Activated T-helper 2 cell treated with anti-CD3 and anti-CD28 coated beads, Interferon-gamma antibody, Interleukin-2, Interleukin-4, amounts not matched to agents 10 μg/mL and 5 μg/mL and 100 μg/mL, durations not matched to agents 14 hours and 24 hours and 36 hours (primary cell): ENCODE measurements at regions not wholly inside any gene's neighbourhood (a gene's known extent, or its start where the extent isn't known, plus 50 kb on each side); places are given as distances from the start of the nearest gene placed in this dataset.
A peak's percentile ranks its signal among the peaks of the same experiment; 100 is the strongest.

Source experiments
- DNase-seq: peaks from one replicate; pipeline ENCODE4 v3.0.0; 2021; ENCODE audit warnings: low spot score
- H3K27ac Mint-ChIP-seq: one replicate; pipeline ENCODE4 v1.8.0; 2021; ENCODE audit warnings: mixed read lengths
- H3K27me3 Mint-ChIP-seq: one replicate; pipeline ENCODE4 v1.8.0; 2021; ENCODE audit warnings: low read depth, mixed read lengths
- H3K36me3 Mint-ChIP-seq: one replicate; pipeline ENCODE4 v1.8.0; 2021; ENCODE audit warnings: low read depth, mixed read lengths
- H3K4me1 Mint-ChIP-seq: one replicate; pipeline ENCODE4 v1.8.0; 2021; ENCODE audit warnings: low read depth, mixed read lengths
- H3K4me3 Mint-ChIP-seq: one replicate; pipeline ENCODE4 v1.8.0; 2021; ENCODE audit warnings: low read depth, mild to moderate bottlenecking, moderate library complexity, mixed read lengths
- H3K9me3 Mint-ChIP-seq: one replicate; pipeline ENCODE4 v1.8.0; 2021; ENCODE audit warnings: mixed read lengths
- intact Hi-C: fragments of 100-400 bp; cut with micrococcal nuclease; formaldehyde crosslinking; loops from one replicate; pipeline ENCODE4 v1.15.1; 2023

DNA sequence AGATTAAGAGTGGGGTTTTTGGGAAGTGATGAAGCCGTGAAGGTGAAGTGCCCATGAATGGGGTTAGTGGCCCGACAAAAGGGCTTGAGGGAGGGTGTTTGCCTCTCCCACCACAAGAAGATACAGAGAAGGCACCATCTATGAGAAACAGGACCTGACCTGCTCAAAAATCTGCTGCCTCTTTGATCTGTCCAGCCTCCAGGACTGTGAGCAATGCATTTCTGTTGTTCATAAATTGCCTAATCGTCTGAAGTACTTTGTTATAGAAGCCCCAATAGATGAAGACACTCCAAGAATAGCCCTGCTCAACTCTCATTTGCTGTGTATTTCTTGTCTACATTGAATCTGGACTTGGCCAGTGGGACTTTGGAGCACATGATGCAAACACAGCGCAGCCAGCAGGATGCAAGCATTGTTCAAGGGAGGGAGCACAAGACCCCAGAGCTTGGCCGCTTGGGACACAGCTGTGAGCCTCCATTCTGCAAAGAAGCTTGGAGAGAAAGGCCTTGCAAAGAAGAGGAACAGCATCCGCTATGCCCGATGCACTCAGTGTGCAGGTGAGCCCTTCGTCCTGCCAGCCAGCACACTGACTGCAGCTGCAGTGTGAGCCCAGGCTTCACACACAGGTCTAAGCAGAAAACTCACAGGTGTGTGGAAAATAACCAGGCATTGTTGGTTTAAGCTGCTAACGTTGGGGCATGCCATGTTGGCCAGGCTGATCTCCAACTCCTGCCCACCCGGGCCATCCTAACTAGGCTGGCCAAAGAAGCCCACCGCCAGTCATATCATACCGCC, 73.2 kb upstream of the KLF6 start:
- DNase-seq, result no peak
- no peak overlapping the region for H3K4me3 Mint-ChIP-seq
- no peak overlapping the region for H3K27ac Mint-ChIP-seq
- no peaks in the 10 kb centered on the region for H3K9me3 Mint-ChIP-seq
- intact Hi-C loops, result no loop called here
- peaks cover 9% of the 10 kb centered on the region for H3K4me1 Mint-ChIP-seq
- no peaks in the 10 kb centered on the region for H3K36me3 Mint-ChIP-seq
- H3K27me3 Mint-ChIP-seq, result no peaks in the 10 kb centered on the region

DNA sequence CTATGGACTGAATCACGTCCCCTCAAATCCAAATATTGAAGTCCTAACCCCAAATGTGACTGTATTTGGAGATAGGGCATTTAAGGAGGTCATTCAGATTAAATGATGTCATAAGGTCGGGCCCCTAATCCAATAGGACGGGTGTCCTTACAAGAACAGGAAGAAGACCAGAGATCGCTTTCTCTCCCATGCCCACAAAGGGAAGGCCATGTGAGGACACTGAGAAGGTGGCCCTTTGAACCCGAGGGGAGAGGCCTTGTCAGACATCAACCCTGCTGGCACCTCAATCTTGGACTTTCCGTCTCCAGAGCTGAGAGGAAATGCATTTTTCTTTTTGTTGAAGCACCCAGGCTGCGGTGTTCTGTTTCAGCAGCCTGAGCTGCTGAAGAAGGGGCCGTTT, 72.3 kb upstream of the KLF6 start:
- Mint-ChIP-seq H3K27me3 (no peaks in the 10 kb centered on the region), H3K27ac (no peak overlapping the region)

DNA sequence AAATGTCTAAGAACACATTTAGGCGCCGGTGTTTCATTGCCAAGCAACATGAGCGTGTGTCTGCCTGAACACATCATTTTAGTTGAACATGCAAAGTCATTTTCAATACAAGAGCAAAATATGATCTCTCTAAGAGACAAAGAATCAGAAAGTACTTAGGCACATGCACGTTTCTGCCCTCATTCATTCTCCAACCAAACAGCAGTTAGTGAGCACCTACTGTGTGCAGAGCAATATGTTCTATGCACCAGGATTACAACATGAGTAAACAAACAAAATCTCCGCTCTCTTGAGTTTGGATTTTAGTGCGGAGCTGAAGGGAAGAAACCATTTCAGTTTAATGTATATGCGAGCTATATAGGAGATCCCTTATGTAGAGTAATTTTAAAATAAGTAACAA, 71.6 kb upstream of the KLF6 start:
- Mint-ChIP-seq H3K27ac (no peak overlapping the region), H3K4me1 (peaks cover 23% of the 10 kb centered on the region), H3K4me3 (no peak overlapping the region), H3K27me3 (no peaks in the 10 kb centered on the region), H3K9me3 (no peaks in the 10 kb centered on the region), H3K36me3 (no peaks in the 10 kb centered on the region)
- intact Hi-C loops, result no loop called here
- no peak for DNase-seq

More for the DNA sequence above, 72.3 kb upstream of the KLF6 start:
- no peak overlapping the region for H3K4me3 Mint-ChIP-seq
- intact Hi-C loops, result no loop called here
- no peaks in the 10 kb centered on the region for H3K9me3 Mint-ChIP-seq
- DNase-seq, result no peak
- H3K4me1 Mint-ChIP-seq, result peaks cover 16% of the 10 kb centered on the region
- H3K36me3 Mint-ChIP-seq, result no peaks in the 10 kb centered on the region

DNA sequence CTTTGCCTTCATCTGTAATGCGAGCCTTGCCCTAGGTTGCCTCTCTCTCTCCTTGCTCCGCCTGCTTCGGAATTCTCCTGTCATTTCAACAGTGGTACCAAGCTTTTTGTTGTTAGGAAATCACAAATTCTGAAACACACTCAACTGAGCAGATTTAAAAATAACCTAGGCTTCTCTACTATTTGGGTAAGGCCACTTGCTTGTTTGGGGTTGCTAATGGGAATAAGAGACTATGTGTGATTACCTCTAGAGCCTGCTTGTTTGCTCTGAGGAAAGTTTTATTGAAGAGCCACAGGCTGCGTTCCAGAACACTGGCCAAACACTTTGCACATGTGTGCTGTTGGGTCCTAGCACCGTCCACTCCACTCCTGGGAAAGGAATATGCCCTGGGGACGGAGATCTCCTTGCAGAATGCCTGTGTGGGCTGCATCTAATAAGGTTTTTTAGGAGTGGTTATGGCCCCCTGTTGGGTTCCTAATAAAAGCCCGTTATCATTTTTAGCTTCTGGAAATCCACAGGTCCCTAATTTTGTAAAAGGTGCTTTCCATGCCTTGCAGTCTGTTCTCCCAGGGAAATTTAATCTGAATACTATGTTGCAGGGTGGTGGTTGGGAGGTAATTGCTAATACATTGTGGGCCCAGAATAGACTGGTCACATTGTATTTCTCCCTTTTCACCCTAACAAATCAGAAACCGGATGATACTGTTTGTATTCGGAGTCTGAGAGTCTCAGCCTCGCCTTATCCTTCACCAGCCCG, 68.7 kb upstream of the KLF6 start:
- peaks cover 38% of the 10 kb centered on the region for H3K4me1 Mint-ChIP-seq
- no peak for DNase-seq
- no peaks in the 10 kb centered on the region for H3K27me3 Mint-ChIP-seq
- intact Hi-C loops, result loop anchor here (2.0 to 5.0 kb wide), 2 partner anchors 17 to 96 kb away; no protein-coding TSS in a partner anchor
- H3K9me3 Mint-ChIP-seq, result no peaks in the 10 kb centered on the region
- peak overlapping the region; percentile 68 for H3K27ac Mint-ChIP-seq
- H3K4me3 Mint-ChIP-seq, result no peak overlapping the region
- H3K36me3 Mint-ChIP-seq, result no peaks in the 10 kb centered on the region

DNA sequence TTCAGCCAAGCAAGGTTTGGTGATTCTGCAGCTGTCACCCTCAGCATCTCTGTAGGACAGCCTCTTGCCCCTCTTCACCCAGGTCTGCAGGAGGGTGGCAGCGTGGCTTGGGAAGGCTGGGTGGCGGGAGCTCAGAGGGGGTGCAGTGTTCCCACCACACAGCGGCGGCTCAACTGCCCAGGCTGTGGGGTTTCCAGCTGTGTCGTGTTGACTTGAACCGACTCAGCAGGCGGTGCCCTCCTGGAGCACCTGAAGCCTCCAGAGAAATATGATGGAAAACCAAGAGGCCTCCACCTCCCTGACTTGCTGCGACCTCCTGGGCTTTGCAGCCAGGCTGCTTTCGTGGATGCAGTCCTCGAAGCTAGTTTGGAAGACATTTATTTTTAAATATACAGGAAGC, 68.0 kb upstream of the KLF6 start:
- H3K4me3 Mint-ChIP-seq, result no peak overlapping the region
- intact Hi-C loops, result loop anchor here (2.0 to 5.0 kb wide), 2 partner anchors 16 to 96 kb away; no protein-coding TSS in a partner anchor
- peaks cover 41% of the 10 kb centered on the region for H3K4me1 Mint-ChIP-seq
- H3K27me3 Mint-ChIP-seq, result no peaks in the 10 kb centered on the region
- no peaks in the 10 kb centered on the region for H3K9me3 Mint-ChIP-seq
- no peaks in the 10 kb centered on the region for H3K36me3 Mint-ChIP-seq
- no peak for DNase-seq
- peak overlapping the region; percentile 37 for H3K27ac Mint-ChIP-seq

DNA sequence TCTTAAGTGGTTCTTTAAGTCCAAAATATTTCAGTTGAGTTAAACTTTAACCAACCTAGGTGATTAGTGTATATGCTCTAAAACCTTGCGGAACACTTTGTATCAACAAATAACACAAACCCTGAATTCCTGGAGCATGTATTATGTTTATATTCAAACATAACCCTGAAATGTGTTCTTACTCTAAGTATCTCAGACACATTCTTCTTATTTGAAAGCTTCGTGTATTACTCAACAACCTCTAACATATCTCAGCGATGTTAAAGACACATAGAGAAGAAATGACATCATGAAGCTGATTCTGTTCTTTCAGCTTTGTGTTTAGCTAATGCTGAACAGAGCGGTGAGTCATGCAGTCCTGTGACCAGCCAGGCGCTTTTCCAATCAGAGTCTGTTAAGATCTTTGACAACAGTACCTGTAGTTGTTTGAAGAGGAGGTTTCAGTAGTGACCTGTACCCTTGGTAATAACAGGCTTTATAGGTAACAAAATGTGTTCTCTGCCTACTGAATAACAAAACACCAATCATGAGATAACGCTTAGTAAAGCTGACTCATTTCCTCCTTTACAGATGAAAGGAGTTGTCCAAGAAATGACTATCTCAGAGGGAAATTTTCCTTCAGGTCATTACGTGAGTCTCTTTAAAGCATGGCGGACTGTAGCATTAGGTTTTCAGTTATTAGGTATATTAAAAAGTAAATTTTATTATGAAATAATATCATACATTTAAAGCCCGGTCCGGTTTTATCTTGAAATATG, 67.3 kb upstream of the KLF6 start:
- Mint-ChIP-seq H3K9me3 (no peaks in the 10 kb centered on the region), H3K4me1 (peaks cover 42% of the 10 kb centered on the region), H3K4me3 (peak overlapping the region; percentile 9), H3K36me3 (no peaks in the 10 kb centered on the region), H3K27me3 (no peaks in the 10 kb centered on the region), H3K27ac (peak overlapping the region; percentile 79)
- intact Hi-C loops, result loop anchor here (1.0 to 5.0 kb wide), 6 partner anchors 14 to 95 kb away; no protein-coding TSS in a partner anchor
- peak; percentile 59 for DNase-seq

DNA sequence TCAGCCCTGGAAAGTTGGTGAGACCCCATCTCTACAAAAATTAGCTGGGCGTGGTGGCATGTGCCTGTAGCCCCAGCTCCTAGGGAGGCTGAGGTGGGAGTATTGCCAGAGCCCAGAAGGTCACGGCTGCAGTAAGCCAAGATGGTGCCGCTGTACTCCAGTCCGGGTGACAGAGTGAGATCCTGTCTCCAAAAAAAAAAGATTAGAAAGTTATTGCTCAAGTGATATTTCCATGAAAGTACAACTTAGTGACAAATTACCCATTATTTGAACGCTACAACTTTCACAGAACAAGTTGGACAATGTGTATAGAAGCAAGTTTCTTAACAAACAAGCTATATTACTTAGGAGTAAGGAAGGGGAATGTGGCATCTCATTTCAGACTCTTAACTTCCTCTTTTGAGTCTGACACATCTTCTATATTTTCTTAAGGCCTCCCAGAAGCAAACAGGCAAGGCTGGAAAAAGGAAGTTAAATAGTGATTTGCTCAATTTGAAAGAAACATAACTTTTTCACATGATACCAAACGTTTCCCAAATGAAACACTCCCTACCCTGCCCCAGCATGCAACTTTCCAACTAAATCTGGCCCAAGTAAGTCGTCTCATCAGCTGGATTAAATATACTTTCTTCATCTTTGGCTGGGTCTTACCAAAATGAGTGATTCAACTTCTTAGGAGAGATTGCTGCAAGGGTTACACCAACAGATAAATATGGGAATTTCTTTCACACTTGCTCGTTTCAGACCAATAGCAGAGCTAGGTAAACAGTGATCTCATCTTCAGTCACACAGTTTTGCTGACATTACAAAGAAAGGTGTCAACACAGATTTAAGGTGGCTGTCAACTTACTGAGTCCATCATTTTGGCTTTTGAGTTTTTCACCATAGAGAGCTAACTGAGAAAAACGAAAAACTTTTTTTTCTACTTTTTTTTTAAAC, 66.3 kb upstream of the KLF6 start:
- H3K27me3 Mint-ChIP-seq, result no peaks in the 10 kb centered on the region
- intact Hi-C loops, result loop anchor here (5.0 kb wide), 1 partner anchor 94 kb away; no protein-coding TSS in a partner anchor
- H3K27ac Mint-ChIP-seq, result peak overlapping the region; percentile 79
- peak overlapping the region; percentile 24 for H3K4me3 Mint-ChIP-seq
- no peaks in the 10 kb centered on the region for H3K9me3 Mint-ChIP-seq
- H3K4me1 Mint-ChIP-seq, result peaks cover 38% of the 10 kb centered on the region
- no peaks in the 10 kb centered on the region for H3K36me3 Mint-ChIP-seq
- DNase-seq, result no peak

DNA sequence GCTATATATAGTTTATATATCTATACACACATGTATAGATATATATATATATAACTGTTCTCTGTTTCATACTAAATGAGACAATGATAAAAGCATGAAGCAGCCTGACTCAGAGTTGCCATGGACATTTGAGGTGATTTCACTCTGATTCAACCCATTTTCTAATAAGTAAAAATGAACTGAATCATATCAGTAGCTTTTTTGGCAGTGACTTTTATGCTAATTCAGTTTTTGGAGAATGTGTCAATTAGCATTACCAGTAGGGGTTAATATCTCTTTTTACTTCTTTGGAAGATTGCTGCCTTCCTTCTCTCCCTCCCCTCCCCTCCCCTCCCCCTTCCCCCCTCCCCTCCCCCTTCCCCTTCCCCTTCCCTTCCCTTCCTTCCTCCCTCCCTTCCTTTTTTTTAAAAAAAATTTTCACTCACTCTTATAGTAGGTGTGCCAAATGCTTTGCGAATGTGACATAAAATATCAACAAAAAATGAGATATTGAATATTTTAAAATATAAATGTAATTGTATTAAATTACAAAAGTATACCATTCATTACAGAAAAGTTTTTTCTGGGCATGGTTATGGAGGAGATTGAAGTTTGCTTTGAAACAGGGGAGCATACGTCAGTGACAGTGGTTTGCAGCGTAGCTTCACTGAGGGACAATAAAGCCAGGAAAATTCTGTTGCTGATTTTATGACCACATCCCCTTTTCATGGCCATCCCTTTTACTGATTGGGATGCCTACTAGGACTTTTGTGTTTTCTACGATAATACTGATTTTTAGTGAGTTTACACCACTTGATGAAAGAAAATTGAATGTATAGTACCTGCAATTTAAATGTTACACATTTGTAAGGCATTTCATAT, 64.0 kb upstream of the KLF6 start:
- intact Hi-C loops, result loop anchor here (1.0 kb wide), 1 partner anchor 39 kb away; no protein-coding TSS in a partner anchor
- Mint-ChIP-seq H3K27ac (no peak overlapping the region), H3K4me3 (no peak overlapping the region), H3K27me3 (no peaks in the 10 kb centered on the region), H3K4me1 (peaks cover 36% of the 10 kb centered on the region), H3K9me3 (no peaks in the 10 kb centered on the region), H3K36me3 (no peaks in the 10 kb centered on the region)
- DNase-seq, result no peak

DNA sequence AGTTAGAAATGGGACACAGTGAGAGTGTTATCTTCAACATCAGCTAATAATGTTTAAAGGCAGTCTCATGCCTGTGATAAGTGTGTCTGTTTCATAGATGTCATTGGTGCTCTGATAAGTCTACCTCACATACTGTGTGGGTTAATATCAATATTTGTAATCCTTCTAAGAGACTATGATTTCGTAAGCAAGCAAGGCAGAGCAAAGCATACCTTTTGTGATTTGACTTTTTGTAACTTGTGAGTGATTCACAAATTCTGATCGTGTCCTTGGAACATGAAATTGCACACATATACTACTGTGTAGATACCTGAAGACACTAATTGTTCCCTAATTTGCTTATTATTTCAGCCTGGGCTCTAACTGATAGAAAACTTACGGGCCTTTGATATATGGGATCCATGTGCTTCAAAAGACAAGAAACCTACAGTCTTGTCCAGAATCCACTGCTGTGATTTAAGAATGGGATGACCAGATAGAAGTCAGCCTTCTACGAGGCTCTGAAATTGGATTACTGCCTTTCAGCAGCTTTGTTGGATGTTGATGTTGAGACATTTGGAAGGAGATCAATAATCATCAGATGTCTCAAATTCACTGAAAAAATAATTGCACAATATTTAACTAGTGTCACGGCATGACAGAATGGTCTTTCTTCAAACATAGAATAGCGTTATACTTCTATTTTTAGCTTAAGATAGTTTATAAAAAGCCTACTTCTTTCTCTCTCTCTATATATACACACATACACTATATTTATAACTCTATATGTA, 63.2 kb upstream of the KLF6 start:
- Mint-ChIP-seq H3K27ac (no peak overlapping the region), H3K9me3 (no peaks in the 10 kb centered on the region), H3K4me1 (peaks cover 33% of the 10 kb centered on the region), H3K4me3 (no peak overlapping the region), H3K36me3 (no peaks in the 10 kb centered on the region), H3K27me3 (no peaks in the 10 kb centered on the region)
- DNase-seq, result no peak
- intact Hi-C loops, result loop anchor here (1.0 kb wide), 1 partner anchor 38 kb away; no protein-coding TSS in a partner anchor

DNA sequence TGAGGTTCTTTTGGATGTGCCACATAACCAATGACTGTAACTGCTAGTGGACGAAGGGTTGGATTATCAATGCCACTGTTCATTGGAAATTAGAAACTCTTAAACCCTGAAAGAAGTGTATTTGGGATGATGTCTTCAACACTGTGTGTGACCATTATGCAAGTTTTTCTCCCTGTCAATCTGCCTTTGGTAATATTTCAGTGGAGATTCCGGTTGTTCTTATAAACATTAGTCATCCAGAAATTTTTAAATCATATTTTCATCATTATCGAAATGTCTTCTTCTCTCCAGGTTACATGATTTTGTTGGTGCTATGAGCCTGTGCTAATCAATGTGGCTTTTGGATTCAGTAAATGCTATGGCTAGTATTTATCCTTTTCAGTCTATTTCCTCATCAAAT, 61.7 kb upstream of the KLF6 start:
- Mint-ChIP-seq H3K9me3 (no peaks in the 10 kb centered on the region), H3K27ac (no peak overlapping the region), H3K4me1 (peaks cover 21% of the 10 kb centered on the region), H3K36me3 (no peaks in the 10 kb centered on the region), H3K27me3 (no peaks in the 10 kb centered on the region), H3K4me3 (no peak overlapping the region)
- DNase-seq, result no peak
- intact Hi-C loops, result no loop called here
